WTC11 (cell line): ENCODE measurements at regions not wholly inside any gene's neighbourhood (a gene's known extent, or its start where the extent isn't known, plus 50 kb on each side); places are given as distances from the start of the nearest gene placed in this dataset.

Experiments
- ATAC-seq: fragments of 200-7000 bp; cut with Tn5 transposase; 2 replicates; pipeline ENCODE4 v1.10.0; 2021; ENCODE audit warnings: mild to moderate bottlenecking, moderate library complexity
- CTCF ChIA-PET: fragments of 300-600 bp; sonication (Branson Sonifier 250); formaldehyde crosslinking; loops from one replicate; lab custom pipeline; 2021; ENCODE audit warnings: antibody characterized with exemption; lab: Charles Lee
- POLR2A ChIA-PET: fragments of 350-600 bp; sonication (Branson Sonifier 250); formaldehyde crosslinking; loops from one replicate; lab custom pipeline; 2021; ENCODE audit warnings: antibody characterized with exemption; lab: Charles Lee
- DNase-seq: peaks from one replicate; pipeline ENCODE4 v3.0.0; 2021; ENCODE audit warnings: low spot score
- H3K27ac Mint-ChIP-seq: 2 replicates; pipeline ENCODE4 v1.8.0; 2021; ENCODE audit warnings: mixed read lengths
- H3K27me3 Mint-ChIP-seq: 2 replicates; pipeline ENCODE4 v1.8.0; 2021; ENCODE audit warnings: low read depth, mild to moderate bottlenecking, moderate library complexity, mixed read lengths
- H3K36me3 Mint-ChIP-seq: 2 replicates; pipeline ENCODE4 v1.8.0; 2021; ENCODE audit warnings: mixed read lengths
- H3K4me1 Mint-ChIP-seq: 2 replicates; pipeline ENCODE4 v1.8.0; 2022; ENCODE audit warnings: mixed read lengths
- H3K4me3 Mint-ChIP-seq: 2 replicates; pipeline ENCODE4 v1.8.0; 2021; ENCODE audit warnings: mild to moderate bottlenecking, moderate library complexity, mixed read lengths
- H3K9me3 Mint-ChIP-seq: 2 replicates; pipeline ENCODE4 v1.8.0; 2021; ENCODE audit warnings: mixed read lengths
- AR ChIP-seq: fragments of 250-450 bp; sonication (Bioruptor Pico); IDR thresholded peaks from 2 replicates; pipeline ENCODE4 v1.9.0; 2021; ENCODE audit warnings: mild to moderate bottlenecking
- ATF1 ChIP-seq: sonication (generic); formaldehyde crosslinking; IDR thresholded peaks from 2 replicates; pipeline ENCODE4 v1.8.1; 2023; ENCODE audit warnings: mild to moderate bottlenecking, moderate library complexity, missing genetic modification reagents
- ATF2 ChIP-seq: sonication (generic); formaldehyde crosslinking; IDR thresholded peaks from 2 replicates; pipeline ENCODE4 v1.8.1; 2022; ENCODE audit warnings: low read depth, missing genetic modification reagents, borderline replicate concordance
- ATF3 ChIP-seq: sonication (generic); formaldehyde crosslinking; conservative IDR thresholded peaks from 2 replicates; pipeline ENCODE4 v1.8.1; 2022; ENCODE audit warnings: mild to moderate bottlenecking, missing genetic modification reagents
- CBFB ChIP-seq: sonication (generic); formaldehyde crosslinking; IDR thresholded peaks from 2 replicates; pipeline ENCODE4 v1.8.1; 2022; ENCODE audit warnings: mild to moderate bottlenecking, low read depth, missing genetic modification reagents
- CTCF ChIP-seq: fragments of 200-600 bp; IDR thresholded peaks from 2 replicates; pipeline ENCODE4 v1.8.0; 2022; ENCODE audit warnings: antibody characterized with exemption
- ERG ChIP-seq: fragments of 250-450 bp; sonication (Bioruptor Pico); IDR thresholded peaks from 2 replicates; pipeline ENCODE4 v1.8.0; 2021; ENCODE audit warnings: mild to moderate bottlenecking
- ESRRA ChIP-seq: sonication (generic); formaldehyde crosslinking; IDR thresholded peaks from 2 replicates; pipeline ENCODE4 v1.8.1; 2022; ENCODE audit warnings: mild to moderate bottlenecking, missing genetic modification reagents, borderline replicate concordance
- FOXK1 ChIP-seq: sonication (generic); formaldehyde crosslinking; IDR thresholded peaks from 2 replicates; pipeline ENCODE4 v1.8.0; 2022; ENCODE audit warnings: mild to moderate bottlenecking, moderate library complexity, missing genetic modification reagents
- GTF2I ChIP-seq: fragments of 250-450 bp; sonication (Bioruptor Pico); conservative IDR thresholded peaks from 2 replicates; pipeline ENCODE4 v1.4.0; 2021; ENCODE audit warnings: mild to moderate bottlenecking
- HMGXB4 ChIP-seq: sonication (generic); formaldehyde crosslinking; IDR thresholded peaks from 2 replicates; pipeline ENCODE4 v1.8.1; 2023; ENCODE audit warnings: mild to moderate bottlenecking, moderate library complexity, missing genetic modification reagents
- MYBL2 ChIP-seq: sonication (generic); formaldehyde crosslinking; IDR thresholded peaks from 2 replicates; pipeline ENCODE4 v1.8.1; 2023; ENCODE audit warnings: mild to moderate bottlenecking, moderate library complexity, missing genetic modification reagents
- NFYB ChIP-seq: sonication (generic); formaldehyde crosslinking; conservative IDR thresholded peaks from 2 replicates; pipeline ENCODE4 v1.8.0; 2022; ENCODE audit warnings: low read depth, missing genetic modification reagents
- NR2C2 ChIP-seq: sonication (generic); formaldehyde crosslinking; IDR thresholded peaks from 2 replicates; pipeline ENCODE4 v1.8.0; 2022; ENCODE audit warnings: mild to moderate bottlenecking, missing genetic modification reagents
- SMAD3 ChIP-seq: sonication (generic); formaldehyde crosslinking; IDR thresholded peaks from 2 replicates; pipeline ENCODE4 v1.8.0; 2022; ENCODE audit warnings: missing genetic modification reagents, mild to moderate bottlenecking, borderline replicate concordance
- SOX15 ChIP-seq: fragments of 250-450 bp; sonication (Bioruptor Pico); IDR thresholded peaks from 2 replicates; pipeline ENCODE4 v1.9.0; 2021; ENCODE audit warnings: mild to moderate bottlenecking
- USF2 ChIP-seq: sonication (generic); formaldehyde crosslinking; IDR thresholded peaks from 2 replicates; pipeline ENCODE4 v1.8.1; 2023; ENCODE audit warnings: mild to moderate bottlenecking, missing genetic modification reagents, moderate library complexity
- ZBTB21 ChIP-seq: sonication (generic); formaldehyde crosslinking; IDR thresholded peaks from 2 replicates; pipeline ENCODE4 v1.8.1; 2023; ENCODE audit warnings: mild to moderate bottlenecking, missing genetic modification reagents, borderline replicate concordance
- ZMAT4 ChIP-seq: fragments of 250-450 bp; sonication (Bioruptor Pico); IDR thresholded peaks from 2 replicates; pipeline ENCODE4 v1.9.0; 2021; ENCODE audit warnings: mild to moderate bottlenecking
- ZNF138 ChIP-seq: sonication (generic); formaldehyde crosslinking; conservative IDR thresholded peaks from 2 replicates; pipeline ENCODE4 v1.8.1; 2022; ENCODE audit warnings: mild to moderate bottlenecking, moderate library complexity, missing genetic modification reagents
- ZNF232 ChIP-seq: sonication (generic); formaldehyde crosslinking; IDR thresholded peaks from 2 replicates; pipeline ENCODE4 v1.8.0; 2022; ENCODE audit warnings: mild to moderate bottlenecking, missing genetic modification reagents
- ZNF263 ChIP-seq: sonication (generic); formaldehyde crosslinking; IDR thresholded peaks from 2 replicates; pipeline ENCODE4 v1.8.1; 2022; ENCODE audit warnings: low read depth, mild to moderate bottlenecking, moderate library complexity, missing genetic modification reagents
- ZNF396 ChIP-seq: fragments of 250-450 bp; sonication (Bioruptor Pico); IDR thresholded peaks from 2 replicates; pipeline ENCODE4 v1.8.0; 2021; ENCODE audit warnings: mild to moderate bottlenecking, moderate library complexity, borderline replicate concordance

- TF ChIP-seq AR (CRISPR knock-in tag) (no peak), SOX15 (no peak), NFYB (CRISPR knock-in tag) (no peak), HMGXB4 (CRISPR knock-in tag) (no peak), ZBTB21 (no peak), ATF2 (CRISPR knock-in tag) (no peak), ZNF396 (CRISPR knock-in tag) (no peak), SMAD3 (CRISPR knock-in tag) (no peak)
Observed at GRCh38 chr14:45699471-45699870, 446.5 kb upstream of the MIS18BP1 start (continued).

- Mint-ChIP-seq H3K9me3 (peaks cover 28% of the 10 kb centered on the region), H3K36me3 (peaks cover 7% of the 10 kb centered on the region), H3K27ac (no peak overlapping the region), H3K4me1 (0 out of 2 replicates have a peak, but pooled peaks cover 4% of the 10 kb centered on the region), H3K27me3 (peaks cover 3% of the 10 kb centered on the region; the same call in 1 of the 2 replicates), H3K4me3 (no peak overlapping the region)
- DNase-seq = no peak
- POLR2A ChIA-PET = no interaction called here
- CTCF ChIA-PET = no interaction called here
- no peak for ATAC-seq
- TF ChIP-seq ATF3 (CRISPR knock-in tag) (no peak), ATF1 (no peak), FOXK1 (CRISPR knock-in tag) (no peak), ERG (CRISPR knock-in tag) (no peak), USF2 (CRISPR knock-in tag) (no peak), CTCF (no peak), ESRRA (CRISPR knock-in tag) (no peak), MYBL2 (no peak), ZNF232 (CRISPR knock-in tag) (no peak), ZNF396 (CRISPR knock-in tag) (no peak), ZNF138 (CRISPR knock-in tag) (no peak), CBFB (no peak), ZNF263 (CRISPR knock-in tag) (no peak), ZMAT4 (CRISPR knock-in tag) (no peak), GTF2I (CRISPR knock-in tag) (no peak), NR2C2 (CRISPR knock-in tag) (no peak)
Observed at GRCh38 chr14:45698462-45699134, 445.6 kb upstream of the MIS18BP1 start.
